Loucy (cell line): ENCODE measurements at regions not wholly inside any gene's neighbourhood (a gene's known extent, or its start where the extent isn't known, plus 50 kb on each side); places are given as distances from the start of the nearest gene placed in this dataset.

ENCODE experiments used
- H2AFZ ChIP-seq: fragments of 200-600 bp; sonication (generic); 2 replicates; pipeline ENCODE4 v1.6.0; 2016; ENCODE audit warnings: antibody characterized with exemption, mild to moderate bottlenecking, low read length, moderate library complexity
- H3F3A ChIP-seq: fragments of 200-600 bp; 2 replicates; pipeline ENCODE4 v1.6.0; 2016; ENCODE audit warnings: antibody characterized with exemption, low read depth, mild to moderate bottlenecking
- H3K27me3 ChIP-seq: fragments of 200-600 bp; sonication (generic); 2 replicates; pipeline ENCODE4 v1.6.1; 2014; ENCODE audit warnings: low read length, mild to moderate bottlenecking; ENCODE audit not compliant: insufficient read depth, poor library complexity, severe bottlenecking
- H3K36me3 ChIP-seq: fragments of 200-600 bp; sonication (generic); 2 replicates; pipeline ENCODE4 v1.6.1; 2016; ENCODE audit warnings: low read length; ENCODE audit not compliant: insufficient read depth
- H3K4me1 ChIP-seq: fragments of 200-600 bp; sonication (generic); 2 replicates; pipeline ENCODE4 v1.5.1; 2014; ENCODE audit warnings: low read length, mild to moderate bottlenecking; ENCODE audit not compliant: insufficient read depth, poor library complexity, severe bottlenecking
- H3K4me2 ChIP-seq: fragments of 200-600 bp; sonication (generic); 2 replicates; pipeline ENCODE4 v1.6.0; 2014; ENCODE audit warnings: antibody characterized with exemption, low read length, low read depth, mild to moderate bottlenecking; ENCODE audit not compliant: poor library complexity, severe bottlenecking
- H3K4me3 ChIP-seq: fragments of 200-600 bp; sonication (generic); 2 replicates; pipeline ENCODE4 v1.5.1; 2014; ENCODE audit warnings: low read length, mild to moderate bottlenecking, mixed read lengths; ENCODE audit not compliant: poor library complexity, severe bottlenecking
- H3K79me2 ChIP-seq: fragments of 200-600 bp; sonication (generic); 2 replicates; pipeline ENCODE4 v1.6.1; 2014; ENCODE audit warnings: low read length; ENCODE audit not compliant: insufficient read depth
- H3K9ac ChIP-seq: fragments of 200-600 bp; sonication (generic); 2 replicates; pipeline ENCODE4 v1.6.0; 2014; ENCODE audit warnings: mild to moderate bottlenecking, low read depth, low read length, moderate library complexity; ENCODE audit not compliant: poor library complexity, severe bottlenecking
- H3K9me2 ChIP-seq: fragments of 200-600 bp; sonication (generic); replicated peaks from 2 replicates; pipeline ENCODE4 v1.6.1; 2016; ENCODE audit warnings: low read depth, low read length, mixed read lengths
- H3K9me3 ChIP-seq: fragments of 200-600 bp; sonication (generic); 2 replicates; pipeline ENCODE4 v1.6.1; 2014; ENCODE audit warnings: mild to moderate bottlenecking, antibody characterized with exemption, low read length, low read depth; ENCODE audit not compliant: insufficient read depth
- H4K20me1 ChIP-seq: fragments of 200-600 bp; sonication (generic); 2 replicates; pipeline ENCODE4 v1.6.0; 2014; ENCODE audit warnings: antibody characterized with exemption, low read length, mild to moderate bottlenecking; ENCODE audit not compliant: insufficient read depth, poor library complexity, severe bottlenecking
- EZH2phosphoT487 ChIP-seq: fragments of 200-600 bp; IDR thresholded peaks from 2 replicates; pipeline ENCODE4 v1.6.1; 2018; ENCODE audit warnings: antibody characterized with exemption, mild to moderate bottlenecking, moderate library complexity, borderline replicate concordance
- TF ChIP-seq, protein P1 (sequence below): fragments of 200-600 bp; sonication (generic); conservative IDR thresholded peaks from 2 replicates; pipeline ENCODE4 v1.5.1; 2014; ENCODE audit warnings: mild to moderate bottlenecking, antibody characterized with exemption, low read length

DNA sequence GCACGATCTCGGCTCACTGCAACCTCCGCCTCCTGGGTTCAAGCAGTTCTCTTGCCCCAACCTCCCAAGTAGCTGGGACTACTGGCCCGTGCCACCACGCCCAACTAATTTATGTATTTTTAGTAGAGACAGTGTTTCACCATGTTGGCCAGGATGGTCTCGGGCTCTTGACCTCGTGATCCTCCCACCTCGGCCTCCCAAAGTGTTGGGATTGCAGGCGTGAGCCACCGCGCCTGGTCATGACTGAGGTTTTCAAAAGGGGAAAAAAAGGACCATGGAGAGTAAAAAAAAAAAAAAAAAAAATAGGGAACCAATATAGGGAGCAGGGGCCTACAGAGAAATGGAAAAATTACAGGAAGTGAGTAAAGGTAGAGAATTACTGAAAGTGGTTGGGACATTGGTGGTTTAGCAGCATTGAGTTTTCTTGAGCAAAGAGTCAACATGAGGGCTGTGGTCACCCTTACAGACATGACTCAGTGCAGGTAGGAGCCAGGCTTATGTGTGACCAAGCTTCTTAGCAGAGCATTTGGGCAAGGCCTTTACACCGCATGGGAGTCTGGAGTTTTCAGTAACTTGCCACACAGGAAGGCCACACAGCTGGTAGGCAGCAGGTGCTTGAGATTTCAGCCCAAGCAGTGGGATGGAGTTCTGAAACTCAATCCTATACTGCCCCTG is 447.3 kb downstream of the HS3ST3B1 start:
- no peaks in the 10 kb centered on the region for H3F3A ChIP-seq
- no peaks in the 10 kb centered on the region for H3K4me1 ChIP-seq
- H3K4me3 ChIP-seq = no peak overlapping the region
- no peaks in the 10 kb centered on the region; the same call in 1 of the 2 replicates for H3K9me3 ChIP-seq
- no peaks in the 10 kb centered on the region for H3K9me2 ChIP-seq
- H3K27me3 ChIP-seq = no peaks in the 10 kb centered on the region
- no peaks in the 10 kb centered on the region for H4K20me1 ChIP-seq
- no peak overlapping the region for H3K9ac ChIP-seq
- TF ChIP-seq, protein P1, sequence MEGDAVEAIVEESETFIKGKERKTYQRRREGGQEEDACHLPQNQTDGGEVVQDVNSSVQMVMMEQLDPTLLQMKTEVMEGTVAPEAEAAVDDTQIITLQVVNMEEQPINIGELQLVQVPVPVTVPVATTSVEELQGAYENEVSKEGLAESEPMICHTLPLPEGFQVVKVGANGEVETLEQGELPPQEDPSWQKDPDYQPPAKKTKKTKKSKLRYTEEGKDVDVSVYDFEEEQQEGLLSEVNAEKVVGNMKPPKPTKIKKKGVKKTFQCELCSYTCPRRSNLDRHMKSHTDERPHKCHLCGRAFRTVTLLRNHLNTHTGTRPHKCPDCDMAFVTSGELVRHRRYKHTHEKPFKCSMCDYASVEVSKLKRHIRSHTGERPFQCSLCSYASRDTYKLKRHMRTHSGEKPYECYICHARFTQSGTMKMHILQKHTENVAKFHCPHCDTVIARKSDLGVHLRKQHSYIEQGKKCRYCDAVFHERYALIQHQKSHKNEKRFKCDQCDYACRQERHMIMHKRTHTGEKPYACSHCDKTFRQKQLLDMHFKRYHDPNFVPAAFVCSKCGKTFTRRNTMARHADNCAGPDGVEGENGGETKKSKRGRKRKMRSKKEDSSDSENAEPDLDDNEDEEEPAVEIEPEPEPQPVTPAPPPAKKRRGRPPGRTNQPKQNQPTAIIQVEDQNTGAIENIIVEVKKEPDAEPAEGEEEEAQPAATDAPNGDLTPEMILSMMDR = no peak
- no peak for TF ChIP-seq EZH2phosphoT487
- H3K36me3 ChIP-seq = no peaks in the 10 kb centered on the region
- no peak overlapping the region for H2AFZ ChIP-seq
- no peak overlapping the region for H3K4me2 ChIP-seq
- H3K79me2 ChIP-seq = no peaks in the 10 kb centered on the region

DNA sequence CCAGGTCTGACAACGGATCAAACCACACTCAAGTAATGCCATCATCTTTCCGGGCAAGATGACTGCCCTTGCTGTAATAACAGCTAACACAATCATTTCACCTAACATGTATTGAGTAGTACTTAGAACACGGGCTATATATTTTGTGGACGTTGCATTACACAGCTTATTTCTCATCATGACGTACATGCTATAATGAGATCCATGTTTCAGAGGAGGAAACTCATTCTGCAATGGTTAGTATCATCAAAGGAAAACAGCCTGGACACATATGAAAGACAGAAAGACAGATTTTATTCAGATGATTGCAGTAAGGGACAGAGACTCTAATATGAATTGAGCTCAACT is 446.7 kb downstream of the HS3ST3B1 start:
- no peak overlapping the region for H3K9ac ChIP-seq
- H3F3A ChIP-seq = no peaks in the 10 kb centered on the region
- no peaks in the 10 kb centered on the region for H3K36me3 ChIP-seq
- no peaks in the 10 kb centered on the region for H3K27me3 ChIP-seq
- no peaks in the 10 kb centered on the region for H3K9me2 ChIP-seq
- no peaks in the 10 kb centered on the region for H4K20me1 ChIP-seq
- no peaks in the 10 kb centered on the region; the same call in 1 of the 2 replicates for H3K9me3 ChIP-seq
- H3K4me1 ChIP-seq = no peaks in the 10 kb centered on the region
- H3K4me3 ChIP-seq = no peak overlapping the region
- H3K79me2 ChIP-seq = no peaks in the 10 kb centered on the region
- H2AFZ ChIP-seq = no peak overlapping the region
- TF ChIP-seq, protein P1 = no peak
- no peak for TF ChIP-seq EZH2phosphoT487
- no peak overlapping the region for H3K4me2 ChIP-seq

DNA sequence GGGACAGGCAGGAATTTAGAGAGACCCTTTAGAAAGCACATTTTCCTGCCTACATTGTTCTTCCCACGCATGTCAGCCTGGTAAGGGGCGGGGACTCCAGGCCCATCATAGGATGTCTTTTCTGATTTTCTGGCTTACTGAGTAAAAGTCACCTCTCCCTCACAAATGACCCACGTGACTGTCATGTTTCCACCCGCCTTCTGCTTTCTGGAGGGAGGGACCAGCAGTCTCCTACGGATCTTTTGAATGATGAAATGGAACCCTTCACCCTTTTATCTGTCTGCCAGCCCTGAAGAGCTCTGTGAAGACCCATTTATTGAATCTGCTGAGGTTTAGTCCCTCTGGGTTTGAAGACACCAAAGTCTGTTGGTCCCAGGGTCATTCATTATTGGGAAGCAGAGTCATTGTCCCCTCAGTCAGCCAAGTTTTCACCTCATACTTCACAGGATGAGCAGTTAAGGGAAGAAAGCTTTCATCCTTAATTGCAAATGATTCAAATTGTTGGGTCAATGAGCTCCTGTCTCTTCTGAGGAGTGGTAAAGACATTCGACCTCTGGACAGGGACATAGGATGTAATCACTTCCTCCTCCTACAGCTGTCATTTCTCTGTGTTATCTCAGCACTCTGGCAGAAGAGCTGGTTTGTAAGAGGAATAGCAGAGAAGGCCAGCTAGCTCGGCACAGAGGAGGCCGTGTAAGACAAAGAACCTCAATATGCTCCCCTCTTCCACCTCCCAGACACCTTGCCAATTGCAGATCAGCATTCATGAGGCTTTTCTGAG is 446.1 kb downstream of the HS3ST3B1 start:
- no peaks in the 10 kb centered on the region for H3F3A ChIP-seq
- no peak overlapping the region for H3K4me3 ChIP-seq
- no peaks in the 10 kb centered on the region for H3K9me2 ChIP-seq
- H3K79me2 ChIP-seq = no peaks in the 10 kb centered on the region
- no peak overlapping the region for H3K9ac ChIP-seq
- no peaks in the 10 kb centered on the region for H3K27me3 ChIP-seq
- no peaks in the 10 kb centered on the region for H3K36me3 ChIP-seq
- TF ChIP-seq, protein P1 = no peak
- no peak for TF ChIP-seq EZH2phosphoT487
- H2AFZ ChIP-seq = no peak overlapping the region
- H3K4me2 ChIP-seq = no peak overlapping the region
- H4K20me1 ChIP-seq = no peaks in the 10 kb centered on the region
- H3K4me1 ChIP-seq = no peaks in the 10 kb centered on the region
- no peaks in the 10 kb centered on the region; the same call in 1 of the 2 replicates for H3K9me3 ChIP-seq
